ENCODE measurements at regions not wholly inside any gene's neighbourhood (a gene's known extent, or its start where the extent isn't known, plus 50 kb on each side); places are given as distances from the start of the nearest gene placed in this dataset.

DNA sequence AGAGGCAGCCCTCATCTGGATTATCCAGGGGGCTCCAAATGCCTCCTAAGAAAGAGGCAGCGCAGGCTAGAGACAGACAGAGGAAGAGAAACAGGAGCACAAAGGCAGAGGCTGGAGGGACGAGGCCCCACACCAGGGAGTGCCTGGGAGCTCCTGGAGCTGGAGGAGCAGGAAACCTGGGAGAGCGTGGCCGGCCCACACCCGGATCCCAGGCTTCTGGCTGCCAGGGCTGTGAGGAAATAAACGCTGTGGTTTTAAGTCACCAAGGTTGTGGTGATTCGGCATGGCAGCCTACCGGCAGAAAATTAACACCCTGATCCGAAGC is 165.5 kb downstream of the OLFM1 start:
- peaks cover 11% of the 10 kb centered on the region for H3K27me3 Mint-ChIP-seq (ENCODE audit: insufficient read depth, unreplicated experiment)
- POLR2A ChIA-PET = no interaction called here
- no peak for DNase-seq
- no peaks in the 10 kb centered on the region for H3K36me3 Mint-ChIP-seq (ENCODE audit: insufficient read depth, unreplicated experiment)
- no peak overlapping the region for H3K27ac Mint-ChIP-seq (ENCODE audit: unreplicated experiment)
- intact Hi-C loops (cut with micrococcal nuclease; ENCODE audit: unreplicated experiment) = no loop called here
- H3K4me3 ChIP-seq (ENCODE audit: low read depth, low read length) = no peak overlapping the region
- CTCF ChIA-PET = no interaction called here
- H3K4me1 Mint-ChIP-seq (ENCODE audit: low read depth, unreplicated experiment) = no peaks in the 10 kb centered on the region
- H3K27me3 ChIP-seq (replicated peaks; ENCODE audit: control insufficient read depth, insufficient read depth, low read length) = no peaks in the 10 kb centered on the region
- TF ChIP-seq, protein P1, sequence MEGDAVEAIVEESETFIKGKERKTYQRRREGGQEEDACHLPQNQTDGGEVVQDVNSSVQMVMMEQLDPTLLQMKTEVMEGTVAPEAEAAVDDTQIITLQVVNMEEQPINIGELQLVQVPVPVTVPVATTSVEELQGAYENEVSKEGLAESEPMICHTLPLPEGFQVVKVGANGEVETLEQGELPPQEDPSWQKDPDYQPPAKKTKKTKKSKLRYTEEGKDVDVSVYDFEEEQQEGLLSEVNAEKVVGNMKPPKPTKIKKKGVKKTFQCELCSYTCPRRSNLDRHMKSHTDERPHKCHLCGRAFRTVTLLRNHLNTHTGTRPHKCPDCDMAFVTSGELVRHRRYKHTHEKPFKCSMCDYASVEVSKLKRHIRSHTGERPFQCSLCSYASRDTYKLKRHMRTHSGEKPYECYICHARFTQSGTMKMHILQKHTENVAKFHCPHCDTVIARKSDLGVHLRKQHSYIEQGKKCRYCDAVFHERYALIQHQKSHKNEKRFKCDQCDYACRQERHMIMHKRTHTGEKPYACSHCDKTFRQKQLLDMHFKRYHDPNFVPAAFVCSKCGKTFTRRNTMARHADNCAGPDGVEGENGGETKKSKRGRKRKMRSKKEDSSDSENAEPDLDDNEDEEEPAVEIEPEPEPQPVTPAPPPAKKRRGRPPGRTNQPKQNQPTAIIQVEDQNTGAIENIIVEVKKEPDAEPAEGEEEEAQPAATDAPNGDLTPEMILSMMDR (IDR thresholded peaks at IDR 0.05; ENCODE audit: insufficient read depth in 1 of 2, low read depth in 1 of 2, low read length in 1 of 2, severe bottlenecking in 1 of 2, unreplicated experiment in 1 of 2) = no peak
- no peak overlapping the region for H3K4me3 Mint-ChIP-seq (ENCODE audit: unreplicated experiment)
- BruUV-seq (replicated peaks) = no TSS peak
- H3K9me3 ChIP-seq = no peaks in the 10 kb centered on the region
- no peaks in the 10 kb centered on the region for H3K9me3 Mint-ChIP-seq (ENCODE audit: unreplicated experiment)
- no peaks in the 10 kb centered on the region for H3K4me1 ChIP-seq
- H3K36me3 ChIP-seq (ENCODE audit: control insufficient read depth, insufficient read depth, low read length) = no peaks in the 10 kb centered on the region

DNA sequence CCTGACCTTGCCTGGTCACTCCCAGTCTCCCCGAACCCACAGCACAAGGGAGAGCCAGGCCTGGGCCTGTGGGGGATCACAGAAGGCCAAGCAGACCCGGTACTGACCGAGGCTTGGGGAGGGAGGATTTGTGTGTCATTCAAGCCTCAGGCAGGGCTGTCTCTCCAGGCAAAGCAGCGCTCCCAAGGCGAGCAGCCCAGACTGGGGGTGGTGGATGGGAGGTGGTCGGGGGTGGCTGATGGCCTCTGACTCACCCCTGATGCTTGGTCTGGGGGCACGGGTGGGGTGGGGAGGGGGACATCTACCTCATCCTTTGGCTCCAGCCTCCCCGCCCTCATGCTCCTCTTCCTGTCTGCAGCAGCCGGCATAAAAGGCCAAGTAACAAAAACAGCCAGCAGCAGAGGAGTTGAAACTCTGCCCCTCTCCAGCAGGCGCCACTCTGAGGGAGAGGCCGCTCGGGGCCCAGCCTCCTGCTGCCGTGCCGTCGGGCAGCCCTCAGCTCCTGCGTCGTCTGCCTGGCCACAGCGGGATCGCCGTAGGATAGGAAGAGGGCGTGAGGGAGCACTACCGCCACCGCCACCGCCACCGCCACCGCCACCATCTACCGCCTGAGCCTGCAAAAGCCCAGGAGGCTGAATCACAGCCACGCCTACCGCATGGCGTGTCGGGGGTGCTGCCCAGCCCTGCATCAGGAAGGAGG is 166.0 kb downstream of the OLFM1 start:
- Histone ChIP-seq H3K36me3 (ENCODE audit: control insufficient read depth, insufficient read depth, low read length) (no peaks in the 10 kb centered on the region), H3K9me3 (no peaks in the 10 kb centered on the region), H3K4me3 (ENCODE audit: low read depth, low read length) (no peak overlapping the region), H3K27me3 (replicated peaks; ENCODE audit: control insufficient read depth, insufficient read depth, low read length) (no peaks in the 10 kb centered on the region), H3K4me1 (no peaks in the 10 kb centered on the region)
- Mint-ChIP-seq H3K27ac (ENCODE audit: unreplicated experiment) (no peak overlapping the region), H3K27me3 (ENCODE audit: insufficient read depth, unreplicated experiment) (peaks cover 11% of the 10 kb centered on the region), H3K4me1 (ENCODE audit: low read depth, unreplicated experiment) (no peaks in the 10 kb centered on the region), H3K4me3 (ENCODE audit: unreplicated experiment) (no peak overlapping the region), H3K36me3 (ENCODE audit: insufficient read depth, unreplicated experiment) (no peaks in the 10 kb centered on the region), H3K9me3 (ENCODE audit: unreplicated experiment) (no peaks in the 10 kb centered on the region)
- BruUV-seq (replicated peaks) = no TSS peak
- TF ChIP-seq, protein P1 (IDR thresholded peaks at IDR 0.05; ENCODE audit: insufficient read depth in 1 of 2, low read depth in 1 of 2, low read length in 1 of 2, severe bottlenecking in 1 of 2, unreplicated experiment in 1 of 2) = no peak
- intact Hi-C loops (cut with micrococcal nuclease; ENCODE audit: unreplicated experiment) = no loop called here
- no peak for DNase-seq
- POLR2A ChIA-PET = no interaction called here
- CTCF ChIA-PET = no interaction called here

DNA sequence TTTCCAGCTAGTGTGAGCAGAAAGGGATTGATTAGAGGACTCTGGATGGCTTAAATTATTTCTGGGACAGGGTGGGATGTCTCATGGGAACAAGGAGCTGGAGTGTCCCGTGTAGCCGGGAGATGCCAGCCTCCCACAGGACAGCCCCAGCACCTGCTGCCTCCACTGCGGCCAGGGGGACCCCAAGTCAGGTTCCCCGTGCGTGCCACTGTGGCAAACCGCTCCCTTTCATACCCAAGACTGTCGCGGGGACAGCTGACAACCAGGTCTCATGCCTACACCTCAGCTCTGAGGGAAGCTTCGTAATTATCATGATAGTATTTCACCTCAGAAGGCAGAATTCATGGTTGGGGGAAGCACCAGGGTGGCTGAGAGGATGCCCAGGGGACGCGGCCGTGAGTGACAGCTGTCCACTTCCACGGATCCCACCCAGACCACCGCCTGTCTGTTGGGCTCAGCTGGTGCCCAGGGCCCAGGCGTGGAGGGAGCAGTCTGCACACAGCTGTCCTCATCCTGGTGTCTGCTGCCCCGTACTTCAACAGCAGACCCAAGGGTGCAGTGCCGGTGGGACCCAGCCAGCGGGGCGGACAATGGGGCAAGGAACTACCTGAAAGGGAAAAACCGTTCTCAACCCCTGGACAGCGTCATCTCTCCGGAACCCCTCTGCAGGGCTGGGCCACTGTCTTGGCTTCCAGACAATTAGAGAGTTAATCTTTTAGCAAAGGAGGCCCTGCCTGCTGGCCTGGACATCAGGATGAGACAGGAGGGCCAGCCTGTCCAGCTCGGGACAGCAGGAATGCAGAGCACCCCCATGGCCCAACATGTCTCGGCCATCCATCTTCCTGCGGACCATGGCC is 166.9 kb downstream of the OLFM1 start:
- H3K4me1 ChIP-seq = no peaks in the 10 kb centered on the region
- no TSS peak for BruUV-seq (replicated peaks)
- H3K4me3 ChIP-seq (ENCODE audit: low read depth, low read length) = no peak overlapping the region
- ChIA-PET CTCF (no interaction called here), POLR2A (no interaction called here)
- no peak for DNase-seq
- no peaks in the 10 kb centered on the region for H3K9me3 ChIP-seq
- TF ChIP-seq, protein P1 (IDR thresholded peaks at IDR 0.05; ENCODE audit: insufficient read depth in 1 of 2, low read depth in 1 of 2, low read length in 1 of 2, severe bottlenecking in 1 of 2, unreplicated experiment in 1 of 2) = no peak
- H3K27me3 ChIP-seq (replicated peaks; ENCODE audit: control insufficient read depth, insufficient read depth, low read length) = no peaks in the 10 kb centered on the region
- Mint-ChIP-seq H3K4me3 (ENCODE audit: unreplicated experiment) (no peak overlapping the region), H3K27ac (ENCODE audit: unreplicated experiment) (no peak overlapping the region), H3K4me1 (ENCODE audit: low read depth, unreplicated experiment) (no peaks in the 10 kb centered on the region), H3K36me3 (ENCODE audit: insufficient read depth, unreplicated experiment) (no peaks in the 10 kb centered on the region), H3K9me3 (ENCODE audit: unreplicated experiment) (no peaks in the 10 kb centered on the region), H3K27me3 (ENCODE audit: insufficient read depth, unreplicated experiment) (peaks cover 11% of the 10 kb centered on the region)
- intact Hi-C loops (cut with micrococcal nuclease; ENCODE audit: unreplicated experiment) = no loop called here
- no peaks in the 10 kb centered on the region for H3K36me3 ChIP-seq (ENCODE audit: control insufficient read depth, insufficient read depth, low read length)

All from Caco-2 (cell line).